ENCODE measurements at regions not wholly inside any gene's neighbourhood (a gene's known extent, or its start where the extent isn't known, plus 50 kb on each side); places are given as distances from the start of the nearest gene placed in this dataset.

DNA sequence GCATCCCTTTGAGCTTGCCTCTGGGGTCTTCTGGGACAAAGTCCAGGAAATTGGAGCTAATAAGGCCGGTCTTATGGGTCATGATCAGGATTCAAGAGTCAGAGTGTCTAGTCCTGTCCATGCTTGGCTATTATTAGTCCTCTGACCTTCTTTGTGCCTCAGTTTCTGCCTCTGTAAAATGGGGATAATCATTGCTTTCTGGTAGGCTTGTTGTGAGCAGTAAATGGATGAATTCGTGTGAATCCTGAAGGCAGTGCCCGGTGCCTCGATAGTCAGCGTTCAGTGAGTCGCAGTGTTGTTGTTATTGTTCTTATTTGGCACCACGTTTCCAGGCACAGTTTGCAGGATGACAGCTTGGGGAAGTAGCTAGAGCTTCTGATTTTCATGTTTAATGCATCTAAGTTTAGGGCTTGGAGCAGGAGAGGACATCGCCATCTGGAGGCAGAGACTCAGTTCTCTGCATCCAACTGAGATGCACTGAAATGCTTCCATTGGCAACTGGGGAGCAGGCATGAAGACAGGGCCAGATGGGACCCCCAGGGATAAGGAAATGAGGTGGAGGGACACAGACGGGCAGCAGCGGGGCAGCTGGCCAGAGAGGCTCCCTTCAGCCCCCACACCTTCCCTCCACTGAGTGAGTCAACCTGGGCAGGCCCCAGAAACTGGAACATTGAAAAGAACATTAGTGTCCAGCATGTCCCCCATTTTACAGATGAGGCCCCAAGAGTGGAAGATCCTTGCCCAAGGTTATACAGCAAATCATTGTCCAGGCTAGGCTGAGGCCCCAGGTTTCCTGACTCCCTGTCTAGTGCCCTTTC lies 160.3 kb downstream of the PTPRU start:
- peaks cover 0 to 9% (median 0%) of the 10 kb centered on the region in 5 donors for H3K4me1 ChIP-seq (ENCODE audit: control insufficient read depth in 5 of 5, insufficient read depth in 5 of 5, low read length in 5 of 5)
- ATAC-seq (ENCODE audit: insufficient read depth, low FRiP score) (no peak), DNase-seq (peak in 1 of 3 donors; percentile 33)
- H3K4me3 ChIP-seq: no peak overlapping the region
- 73 to 76% methylated on average over 10 of the region's 10 CpGs for WGBS, 2 donors
- H3K36me3 ChIP-seq (ENCODE audit: control insufficient read depth in 4 of 4, insufficient read depth in 4 of 4, low read length in 4 of 4): no peaks in the 10 kb centered on the region
- H3K27me3 ChIP-seq (ENCODE audit: control insufficient read depth in 3 of 3, insufficient read depth in 3 of 3, low read length in 2 of 3): no peaks in the 10 kb centered on the region
- H3K9me3 ChIP-seq (ENCODE audit: control insufficient read depth in 4 of 4, insufficient read depth in 3 of 4, low read length in 3 of 4): peaks cover 0 to 6% (median 0%) of the 10 kb centered on the region in 4 donors
- H3K27ac ChIP-seq (ENCODE audit: low read depth in 1 of 2, low read length in 1 of 2): no peak overlapping the region
- H3K9ac ChIP-seq (ENCODE audit: insufficient read depth in 1 of 2, low read length in 2 of 2): no peak overlapping the region
- TF ChIP-seq, protein P1, sequence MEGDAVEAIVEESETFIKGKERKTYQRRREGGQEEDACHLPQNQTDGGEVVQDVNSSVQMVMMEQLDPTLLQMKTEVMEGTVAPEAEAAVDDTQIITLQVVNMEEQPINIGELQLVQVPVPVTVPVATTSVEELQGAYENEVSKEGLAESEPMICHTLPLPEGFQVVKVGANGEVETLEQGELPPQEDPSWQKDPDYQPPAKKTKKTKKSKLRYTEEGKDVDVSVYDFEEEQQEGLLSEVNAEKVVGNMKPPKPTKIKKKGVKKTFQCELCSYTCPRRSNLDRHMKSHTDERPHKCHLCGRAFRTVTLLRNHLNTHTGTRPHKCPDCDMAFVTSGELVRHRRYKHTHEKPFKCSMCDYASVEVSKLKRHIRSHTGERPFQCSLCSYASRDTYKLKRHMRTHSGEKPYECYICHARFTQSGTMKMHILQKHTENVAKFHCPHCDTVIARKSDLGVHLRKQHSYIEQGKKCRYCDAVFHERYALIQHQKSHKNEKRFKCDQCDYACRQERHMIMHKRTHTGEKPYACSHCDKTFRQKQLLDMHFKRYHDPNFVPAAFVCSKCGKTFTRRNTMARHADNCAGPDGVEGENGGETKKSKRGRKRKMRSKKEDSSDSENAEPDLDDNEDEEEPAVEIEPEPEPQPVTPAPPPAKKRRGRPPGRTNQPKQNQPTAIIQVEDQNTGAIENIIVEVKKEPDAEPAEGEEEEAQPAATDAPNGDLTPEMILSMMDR (IDR thresholded peaks at IDR 0.05; ENCODE audit: control extremely low read depth, extremely low read depth): no peak

DNA sequence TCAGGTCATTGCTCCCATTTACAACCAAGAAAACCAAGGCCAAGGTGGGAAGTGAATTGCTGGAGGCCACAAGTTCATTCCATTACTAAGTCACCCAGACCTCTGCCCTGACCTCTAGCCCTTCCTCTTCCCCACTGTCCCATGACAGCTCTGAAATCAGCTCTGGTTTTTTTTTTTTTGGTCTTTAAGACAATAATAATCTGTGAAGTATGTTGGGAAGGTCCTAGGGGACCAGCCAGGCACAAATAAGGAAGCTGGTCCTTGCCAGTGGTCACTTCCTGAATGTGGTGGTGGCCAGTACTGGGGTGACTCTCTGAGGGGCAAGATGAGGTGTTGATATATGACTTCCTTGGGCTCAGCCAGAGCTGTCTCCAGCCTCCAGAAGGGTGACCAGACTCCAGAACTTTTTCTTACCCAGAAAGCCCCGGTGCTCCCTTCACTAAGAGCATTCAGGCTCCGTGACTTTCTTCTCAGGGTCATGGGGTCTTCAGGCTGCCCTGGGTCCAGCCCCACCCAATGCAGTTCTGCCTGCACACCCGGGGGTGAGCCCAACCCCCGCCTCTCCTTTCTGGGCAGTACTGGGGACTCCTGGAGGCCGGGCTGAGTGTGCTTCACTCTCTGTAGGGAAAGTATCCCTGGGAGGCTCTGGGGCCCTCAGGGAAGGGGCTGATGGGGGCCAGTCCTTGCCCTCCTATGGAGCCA lies 159.6 kb downstream of the PTPRU start:
- Histone ChIP-seq H3K4me1 (ENCODE audit: control insufficient read depth in 5 of 5, insufficient read depth in 5 of 5, low read length in 5 of 5) (peaks cover 0 to 9% (median 0%) of the 10 kb centered on the region in 5 donors), H3K4me3 (no peak overlapping the region), H3K36me3 (ENCODE audit: control insufficient read depth in 4 of 4, insufficient read depth in 4 of 4, low read length in 4 of 4) (no peaks in the 10 kb centered on the region), H3K27ac (ENCODE audit: low read depth in 1 of 2, low read length in 1 of 2) (no peak overlapping the region), H3K9ac (ENCODE audit: insufficient read depth in 1 of 2, low read length in 2 of 2) (no peak overlapping the region), H3K9me3 (ENCODE audit: control insufficient read depth in 4 of 4, insufficient read depth in 3 of 4, low read length in 3 of 4) (peaks cover 0 to 6% (median 0%) of the 10 kb centered on the region in 4 donors), H3K27me3 (ENCODE audit: control insufficient read depth in 3 of 3, insufficient read depth in 3 of 3, low read length in 2 of 3) (no peaks in the 10 kb centered on the region)
- 51 to 58% methylated on average over 5 of the region's 5 CpGs for WGBS, 2 donors
- ATAC-seq (ENCODE audit: insufficient read depth, low FRiP score) (no peak), DNase-seq (peak in 2 of 3 donors; percentile 21 to 64)
- TF ChIP-seq, protein P1 (IDR thresholded peaks at IDR 0.05; ENCODE audit: control extremely low read depth, extremely low read depth): no peak

- TF ChIP-seq, protein P1 (IDR thresholded peaks at IDR 0.05; ENCODE audit: control extremely low read depth, extremely low read depth): no peak
- Histone ChIP-seq H3K4me1 (ENCODE audit: control insufficient read depth in 5 of 5, insufficient read depth in 5 of 5, low read length in 5 of 5) (peaks cover 0 to 9% (median 0%) of the 10 kb centered on the region in 5 donors), H3K4me3 (no peak overlapping the region), H3K27me3 (ENCODE audit: control insufficient read depth in 3 of 3, insufficient read depth in 3 of 3, low read length in 2 of 3) (no peaks in the 10 kb centered on the region), H3K27ac (ENCODE audit: low read depth in 1 of 2, low read length in 1 of 2) (no peak overlapping the region), H3K9ac (ENCODE audit: insufficient read depth in 1 of 2, low read length in 2 of 2) (no peak overlapping the region), H3K36me3 (ENCODE audit: control insufficient read depth in 4 of 4, insufficient read depth in 4 of 4, low read length in 4 of 4) (no peaks in the 10 kb centered on the region), H3K9me3 (ENCODE audit: control insufficient read depth in 4 of 4, insufficient read depth in 3 of 4, low read length in 3 of 4) (peaks cover 0 to 6% (median 0%) of the 10 kb centered on the region in 4 donors)
- DNase-seq: no peak
- WGBS, 2 donors: 81% methylated on average over 7 to 9 of the region's 9 CpGs
- ATAC-seq (ENCODE audit: insufficient read depth, low FRiP score): no peak
Observed at GRCh38 chr1:29394521-29395225, 158.4 kb downstream of the PTPRU start.
